Panc1 (cell line): ENCODE measurements at regions not wholly inside any gene's neighbourhood (a gene's known extent, or its start where the extent isn't known, plus 50 kb on each side); places are given as distances from the start of the nearest gene placed in this dataset.

ENCODE experiments used
- ATAC-seq: fragments of 200-7000 bp; cut with Tn5 transposase; 2 replicates; pipeline ENCODE4 v1.9.1; 2020; ENCODE audit warnings: mild to moderate bottlenecking, moderate library complexity
- BruUV-seq: library from RNA; stranded (reverse); fragments of 400-500 nt; replicated peaks from 2 replicates; lab custom pipeline; 2021; lab: Mats Ljungman, UMichigan
- CTCF ChIA-PET: fragments of 300-600 bp; sonication (Branson Sonifier 250); formaldehyde crosslinking; loops from one replicate; lab custom pipeline; 2022; ENCODE audit warnings: antibody characterized with exemption; lab: Charles Lee
- POLR2A ChIA-PET: fragments of 300-600 bp; sonication (Branson Sonifier 250); formaldehyde crosslinking; loops from one replicate; lab custom pipeline; 2022; ENCODE audit warnings: antibody characterized with exemption; lab: Charles Lee
- DNase-seq: peaks from one replicate; pipeline ENCODE4 v3.0.0-alpha.2; 2010; ENCODE audit warnings: low read depth, low spot score
- H3K27ac ChIP-seq: 2 replicates; pipeline ENCODE4 v1.5.1; 2011; ENCODE audit warnings: mild to moderate bottlenecking, low read length, inconsistent platforms
- H3K27me3 ChIP-seq: fragments of 200-500 bp; sonication (Bioruptor generic); 2 replicates; pipeline ENCODE4 v1.6.0; 2014; ENCODE audit warnings: low read length, inconsistent platforms; ENCODE audit not compliant: control insufficient read depth, insufficient read depth
- H3K36me3 ChIP-seq: fragments of 200-500 bp; sonication (Bioruptor generic); 2 replicates; pipeline ENCODE4 v1.5.1; 2014; ENCODE audit warnings: inconsistent platforms, mild to moderate bottlenecking, low read length, moderate library complexity; ENCODE audit not compliant: control insufficient read depth, insufficient read depth
- H3K4me1 ChIP-seq: 2 replicates; pipeline ENCODE4 v1.5.1; 2011; ENCODE audit warnings: inconsistent platforms, mild to moderate bottlenecking, low read length, moderate library complexity; ENCODE audit not compliant: control insufficient read depth, insufficient read depth
- H3K4me3 ChIP-seq, 2 experiments: 2 replicates each; pipeline ENCODE4 v1.5.1; 2011 to 2012; ENCODE audit warnings: low read depth in 2 of 2, low read length in 2 of 2, mild to moderate bottlenecking in 2 of 2, inconsistent platforms in 1 of 2, moderate library complexity in 1 of 2
- H3K9me3 ChIP-seq: fragments of 200-500 bp; sonication (Bioruptor generic); 2 replicates; pipeline ENCODE4 v1.5.1; 2014; ENCODE audit warnings: low read depth, mild to moderate bottlenecking, inconsistent platforms, low read length, moderate library complexity; ENCODE audit not compliant: control insufficient read depth, insufficient read depth
- POLR2AphosphoS5 ChIP-seq: IDR thresholded peaks from 2 replicates; pipeline ENCODE4 v1.6.1; 2012; ENCODE audit warnings: mild to moderate bottlenecking, low read depth, low read length, moderate library complexity
- SIN3A ChIP-seq: IDR thresholded peaks from 2 replicates; pipeline ENCODE4 v1.6.1; 2012; ENCODE audit warnings: low read depth, mild to moderate bottlenecking, low read length, moderate library complexity, borderline replicate concordance; ENCODE audit not compliant: insufficient read depth
- TCF7L2 ChIP-seq: IDR thresholded peaks from 2 replicates; pipeline ENCODE4 v1.6.1; 2011; ENCODE audit warnings: mild to moderate bottlenecking, low read depth, low read length, inconsistent platforms
- in situ Hi-C: cut with HindIII; loops from 2 replicates; pipeline ENCODE4 v1.10.0; 2016; ENCODE audit warnings: low sequenced_read_pairs, low pct_unique_long_range_greater_than_20kb
- intact Hi-C: fragments of 100-400 bp; cut with micrococcal nuclease; formaldehyde crosslinking; loops from one replicate; pipeline ENCODE4 v1.10.0; 2022; ENCODE audit not compliant: unreplicated experiment
- TF ChIP-seq, protein P1 (sequence below), 2 experiments: IDR thresholded peaks; 2 replicates each; pipeline ENCODE4 v1.6.1; 2011 to 2012; ENCODE audit warnings: low read depth in 2 of 2, control low read depth in 1 of 2, low read length in 1 of 2, mild to moderate bottlenecking in 1 of 2, moderate library complexity in 1 of 2; ENCODE audit not compliant: insufficient read depth in 1 of 2
- TF ChIP-seq, protein P2 (sequence below): fragments of 450-650 bp; IDR thresholded peaks from 2 replicates; pipeline ENCODE4 v1.5.1; 2017; ENCODE audit warnings: mild to moderate bottlenecking

DNA sequence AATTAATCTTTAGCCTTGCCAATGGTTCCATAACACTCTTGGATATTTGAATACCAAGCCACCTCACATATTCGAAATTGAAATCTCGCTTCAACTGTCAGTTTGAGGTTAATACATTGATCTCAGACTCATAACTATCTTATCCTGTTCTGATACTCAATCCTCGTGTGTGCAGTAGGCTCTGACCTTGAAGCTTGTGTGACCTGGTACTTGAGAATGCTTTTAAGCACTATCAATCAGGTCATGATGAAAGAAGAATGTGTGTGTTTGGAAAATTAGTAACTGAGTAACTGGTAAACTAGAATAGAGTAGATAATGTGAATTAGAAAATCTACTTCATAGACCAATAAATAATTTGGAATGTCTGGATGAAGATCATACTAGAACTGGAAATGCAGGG is 1266.7 kb downstream of the MAT2B start:
- in situ Hi-C loops: no loop called here
- CTCF ChIA-PET: no interaction called here

DNA sequence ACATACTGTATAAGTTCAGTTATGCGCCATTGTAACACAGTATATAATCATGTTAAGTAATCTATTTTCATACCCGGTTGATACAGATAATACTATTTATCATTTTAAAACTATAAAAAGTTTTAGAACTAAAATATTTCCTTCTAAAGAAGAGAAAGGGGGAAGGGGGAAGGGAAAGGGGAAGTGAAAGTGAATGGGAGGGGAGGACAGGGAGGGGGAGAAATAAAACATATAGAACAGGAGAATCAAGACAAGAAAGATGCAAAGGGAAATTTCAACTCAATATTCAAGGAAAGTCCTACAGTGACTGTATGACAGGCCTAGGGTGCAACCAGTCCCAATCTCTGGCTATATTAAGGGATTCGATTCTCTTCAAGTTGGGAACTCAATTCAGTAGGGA is 1278.8 kb downstream of the MAT2B start:
- H3K36me3 ChIP-seq: no peaks in the 10 kb centered on the region
- ChIA-PET POLR2A (no interaction called here), CTCF (no interaction called here)
- intact Hi-C loops (no loop called here), in situ Hi-C loops (no loop called here)
- no TSS peak for BruUV-seq
- no peak for ATAC-seq
- no peaks in the 10 kb centered on the region for H3K27me3 ChIP-seq
- H3K4me3 ChIP-seq: no peak overlapping the region
- no peaks in the 10 kb centered on the region for H3K9me3 ChIP-seq
- H3K4me1 ChIP-seq: no peaks in the 10 kb centered on the region
- no peak for DNase-seq
- no peak overlapping the region for H3K27ac ChIP-seq
- TF ChIP-seq POLR2AphosphoS5 (no peak), TCF7L2 (no peak), SIN3A (no peak)
- TF ChIP-seq, protein P1, sequence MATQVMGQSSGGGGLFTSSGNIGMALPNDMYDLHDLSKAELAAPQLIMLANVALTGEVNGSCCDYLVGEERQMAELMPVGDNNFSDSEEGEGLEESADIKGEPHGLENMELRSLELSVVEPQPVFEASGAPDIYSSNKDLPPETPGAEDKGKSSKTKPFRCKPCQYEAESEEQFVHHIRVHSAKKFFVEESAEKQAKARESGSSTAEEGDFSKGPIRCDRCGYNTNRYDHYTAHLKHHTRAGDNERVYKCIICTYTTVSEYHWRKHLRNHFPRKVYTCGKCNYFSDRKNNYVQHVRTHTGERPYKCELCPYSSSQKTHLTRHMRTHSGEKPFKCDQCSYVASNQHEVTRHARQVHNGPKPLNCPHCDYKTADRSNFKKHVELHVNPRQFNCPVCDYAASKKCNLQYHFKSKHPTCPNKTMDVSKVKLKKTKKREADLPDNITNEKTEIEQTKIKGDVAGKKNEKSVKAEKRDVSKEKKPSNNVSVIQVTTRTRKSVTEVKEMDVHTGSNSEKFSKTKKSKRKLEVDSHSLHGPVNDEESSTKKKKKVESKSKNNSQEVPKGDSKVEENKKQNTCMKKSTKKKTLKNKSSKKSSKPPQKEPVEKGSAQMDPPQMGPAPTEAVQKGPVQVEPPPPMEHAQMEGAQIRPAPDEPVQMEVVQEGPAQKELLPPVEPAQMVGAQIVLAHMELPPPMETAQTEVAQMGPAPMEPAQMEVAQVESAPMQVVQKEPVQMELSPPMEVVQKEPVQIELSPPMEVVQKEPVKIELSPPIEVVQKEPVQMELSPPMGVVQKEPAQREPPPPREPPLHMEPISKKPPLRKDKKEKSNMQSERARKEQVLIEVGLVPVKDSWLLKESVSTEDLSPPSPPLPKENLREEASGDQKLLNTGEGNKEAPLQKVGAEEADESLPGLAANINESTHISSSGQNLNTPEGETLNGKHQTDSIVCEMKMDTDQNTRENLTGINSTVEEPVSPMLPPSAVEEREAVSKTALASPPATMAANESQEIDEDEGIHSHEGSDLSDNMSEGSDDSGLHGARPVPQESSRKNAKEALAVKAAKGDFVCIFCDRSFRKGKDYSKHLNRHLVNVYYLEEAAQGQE (IDR thresholded peaks at IDR 0.05; ENCODE audit: insufficient read depth in 1 of 2, low read depth in 2 of 2, low read length in 1 of 2): no peak
- TF ChIP-seq, protein P2, sequence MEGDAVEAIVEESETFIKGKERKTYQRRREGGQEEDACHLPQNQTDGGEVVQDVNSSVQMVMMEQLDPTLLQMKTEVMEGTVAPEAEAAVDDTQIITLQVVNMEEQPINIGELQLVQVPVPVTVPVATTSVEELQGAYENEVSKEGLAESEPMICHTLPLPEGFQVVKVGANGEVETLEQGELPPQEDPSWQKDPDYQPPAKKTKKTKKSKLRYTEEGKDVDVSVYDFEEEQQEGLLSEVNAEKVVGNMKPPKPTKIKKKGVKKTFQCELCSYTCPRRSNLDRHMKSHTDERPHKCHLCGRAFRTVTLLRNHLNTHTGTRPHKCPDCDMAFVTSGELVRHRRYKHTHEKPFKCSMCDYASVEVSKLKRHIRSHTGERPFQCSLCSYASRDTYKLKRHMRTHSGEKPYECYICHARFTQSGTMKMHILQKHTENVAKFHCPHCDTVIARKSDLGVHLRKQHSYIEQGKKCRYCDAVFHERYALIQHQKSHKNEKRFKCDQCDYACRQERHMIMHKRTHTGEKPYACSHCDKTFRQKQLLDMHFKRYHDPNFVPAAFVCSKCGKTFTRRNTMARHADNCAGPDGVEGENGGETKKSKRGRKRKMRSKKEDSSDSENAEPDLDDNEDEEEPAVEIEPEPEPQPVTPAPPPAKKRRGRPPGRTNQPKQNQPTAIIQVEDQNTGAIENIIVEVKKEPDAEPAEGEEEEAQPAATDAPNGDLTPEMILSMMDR: no peak

More for the DNA sequence above, 1266.7 kb downstream of the MAT2B start:
- H3K27me3 ChIP-seq: no peaks in the 10 kb centered on the region
- BruUV-seq: no TSS peak
- POLR2A ChIA-PET: no interaction called here
- no peak overlapping the region for H3K4me3 ChIP-seq
- no peaks in the 10 kb centered on the region for H3K4me1 ChIP-seq
- intact Hi-C loops: no loop called here
- no peak for DNase-seq
- H3K9me3 ChIP-seq: no peaks in the 10 kb centered on the region
- no peak overlapping the region for H3K27ac ChIP-seq
- no peak for ATAC-seq
- H3K36me3 ChIP-seq: no peaks in the 10 kb centered on the region
- TF ChIP-seq, protein P1 (IDR thresholded peaks at IDR 0.05; ENCODE audit: insufficient read depth in 1 of 2, low read depth in 2 of 2, low read length in 1 of 2): no peak
- TF ChIP-seq, protein P2: no peak
- TF ChIP-seq TCF7L2: no peak
- TF ChIP-seq POLR2AphosphoS5: no peak
- TF ChIP-seq SIN3A: no peak
